ENCODE measurements at regions not wholly inside any gene's neighbourhood (a gene's known extent, or its start where the extent isn't known, plus 50 kb on each side); places are given as distances from the start of the nearest gene placed in this dataset.

- DNase-seq (ENCODE audit: low read depth in 4 of 4, low spot score in 1 of 4): no peak
Measured at GRCh38 chr4:71151054-71151453, 157.6 kb downstream of the DCK start.

- DNase-seq (ENCODE audit: low read depth in 4 of 4, low spot score in 1 of 4): no peak
Measured at GRCh38 chr4:71156616-71157015, 163.2 kb downstream of the DCK start.

GRCh38 chr4:71162386-71162785, 168.9 kb downstream of the DCK start:
- DNase-seq (ENCODE audit: low read depth in 4 of 4, low spot score in 1 of 4): no peak

- no peak for DNase-seq (ENCODE audit: low read depth in 4 of 4, low spot score in 1 of 4)
Measured at GRCh38 chr4:71163317-71163716, 169.9 kb downstream of the DCK start.

GRCh38 chr4:71167083-71167482, 171.7 kb upstream of the SLC4A4 start:
- no peak for DNase-seq (ENCODE audit: low read depth in 4 of 4, low spot score in 1 of 4)

- DNase-seq (ENCODE audit: low read depth in 4 of 4, low spot score in 1 of 4): no peak
Measured at GRCh38 chr4:71171592-71171991, 167.2 kb upstream of the SLC4A4 start.

GRCh38 chr4:71181332-71181731, 157.5 kb upstream of the SLC4A4 start:
- DNase-seq (ENCODE audit: low read depth in 4 of 4, low spot score in 1 of 4): no peak

- peak in 2 of 4 experiments; percentile 2 to 5 for DNase-seq (ENCODE audit: low read depth in 4 of 4, low spot score in 1 of 4)
Measured at GRCh38 chr4:71184195-71184781, 154.5 kb upstream of the SLC4A4 start.

GRCh38 chr4:71185037-71185436, 153.8 kb upstream of the SLC4A4 start:
- no peak for DNase-seq (ENCODE audit: low read depth in 4 of 4, low spot score in 1 of 4)

- DNase-seq (ENCODE audit: low read depth in 4 of 4, low spot score in 1 of 4): no peak
Measured at GRCh38 chr4:71186257-71186565, 152.6 kb upstream of the SLC4A4 start.

- peak in 2 of 4 experiments; percentile 8 to 13 for DNase-seq (ENCODE audit: low read depth in 4 of 4, low spot score in 1 of 4)
Measured at GRCh38 chr4:71186566-71187403, 152.0 kb upstream of the SLC4A4 start.

- DNase-seq (ENCODE audit: low read depth in 4 of 4, low spot score in 1 of 4): no peak
Measured at GRCh38 chr4:71187404-71188155, 151.2 kb upstream of the SLC4A4 start.

GRCh38 chr4:71188156-71188640, 150.6 kb upstream of the SLC4A4 start:
- no peak for DNase-seq (ENCODE audit: low read depth in 4 of 4, low spot score in 1 of 4)

- no peak for DNase-seq (ENCODE audit: low read depth in 4 of 4, low spot score in 1 of 4)
Measured at GRCh38 chr4:71188951-71189350, 149.9 kb upstream of the SLC4A4 start.

GRCh38 chr4:71189471-71189870, 149.3 kb upstream of the SLC4A4 start:
- DNase-seq (ENCODE audit: low read depth in 4 of 4, low spot score in 1 of 4): no peak

- no peak for DNase-seq (ENCODE audit: low read depth in 4 of 4, low spot score in 1 of 4)
Measured at GRCh38 chr4:71194454-71194853, 144.4 kb upstream of the SLC4A4 start.

- no peak for DNase-seq (ENCODE audit: low read depth in 4 of 4, low spot score in 1 of 4)
Measured at GRCh38 chr4:71195924-71196323, 142.9 kb upstream of the SLC4A4 start.

GRCh38 chr4:71198958-71199357, 139.9 kb upstream of the SLC4A4 start:
- DNase-seq (ENCODE audit: low read depth in 4 of 4, low spot score in 1 of 4): no peak

GRCh38 chr4:71201057-71201456, 137.8 kb upstream of the SLC4A4 start:
- no peak for DNase-seq (ENCODE audit: low read depth in 4 of 4, low spot score in 1 of 4)

GRCh38 chr4:71201817-71202576, 136.8 kb upstream of the SLC4A4 start:
- no peak for DNase-seq (ENCODE audit: low read depth in 4 of 4, low spot score in 1 of 4)

- no peak for DNase-seq (ENCODE audit: low read depth in 4 of 4, low spot score in 1 of 4)
Measured at GRCh38 chr4:71202705-71203104, 136.1 kb upstream of the SLC4A4 start.
